ENCODE measurements at regions not wholly inside any gene's neighbourhood (a gene's known extent, or its start where the extent isn't known, plus 50 kb on each side); places are given as distances from the start of the nearest gene placed in this dataset.

DNA sequence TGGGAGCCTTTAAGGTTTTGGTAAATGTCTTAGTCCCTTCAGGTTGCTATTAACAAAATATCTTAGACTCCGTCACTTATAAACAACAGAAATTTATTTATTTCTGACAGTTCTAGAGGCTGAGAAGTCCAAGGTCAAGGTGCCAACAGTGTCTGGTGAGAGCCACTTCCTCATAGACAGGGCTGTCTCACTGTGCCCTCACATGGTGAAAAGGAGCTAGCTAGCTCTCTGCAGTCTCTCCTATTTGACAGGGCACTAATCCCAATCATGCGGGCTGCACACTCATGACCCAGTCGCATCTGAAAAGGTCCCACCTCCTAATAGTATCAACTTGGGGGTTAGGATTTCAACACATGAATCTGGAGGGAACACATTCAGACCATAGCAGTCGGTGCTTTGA lies 63.4 kb upstream of the KLF3 start:
- DNase-seq (ENCODE audit: low read depth in 2 of 2): no peak
- TF ChIP-seq, protein P1, sequence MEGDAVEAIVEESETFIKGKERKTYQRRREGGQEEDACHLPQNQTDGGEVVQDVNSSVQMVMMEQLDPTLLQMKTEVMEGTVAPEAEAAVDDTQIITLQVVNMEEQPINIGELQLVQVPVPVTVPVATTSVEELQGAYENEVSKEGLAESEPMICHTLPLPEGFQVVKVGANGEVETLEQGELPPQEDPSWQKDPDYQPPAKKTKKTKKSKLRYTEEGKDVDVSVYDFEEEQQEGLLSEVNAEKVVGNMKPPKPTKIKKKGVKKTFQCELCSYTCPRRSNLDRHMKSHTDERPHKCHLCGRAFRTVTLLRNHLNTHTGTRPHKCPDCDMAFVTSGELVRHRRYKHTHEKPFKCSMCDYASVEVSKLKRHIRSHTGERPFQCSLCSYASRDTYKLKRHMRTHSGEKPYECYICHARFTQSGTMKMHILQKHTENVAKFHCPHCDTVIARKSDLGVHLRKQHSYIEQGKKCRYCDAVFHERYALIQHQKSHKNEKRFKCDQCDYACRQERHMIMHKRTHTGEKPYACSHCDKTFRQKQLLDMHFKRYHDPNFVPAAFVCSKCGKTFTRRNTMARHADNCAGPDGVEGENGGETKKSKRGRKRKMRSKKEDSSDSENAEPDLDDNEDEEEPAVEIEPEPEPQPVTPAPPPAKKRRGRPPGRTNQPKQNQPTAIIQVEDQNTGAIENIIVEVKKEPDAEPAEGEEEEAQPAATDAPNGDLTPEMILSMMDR (IDR thresholded peaks at IDR 0.05; ENCODE audit: low read depth, low read length): no peak
- H3K4me3 ChIP-seq (replicated peaks in 1 of 2; ENCODE audit: low read depth in 2 of 2, low read length in 2 of 2): no peak overlapping the region

DNA sequence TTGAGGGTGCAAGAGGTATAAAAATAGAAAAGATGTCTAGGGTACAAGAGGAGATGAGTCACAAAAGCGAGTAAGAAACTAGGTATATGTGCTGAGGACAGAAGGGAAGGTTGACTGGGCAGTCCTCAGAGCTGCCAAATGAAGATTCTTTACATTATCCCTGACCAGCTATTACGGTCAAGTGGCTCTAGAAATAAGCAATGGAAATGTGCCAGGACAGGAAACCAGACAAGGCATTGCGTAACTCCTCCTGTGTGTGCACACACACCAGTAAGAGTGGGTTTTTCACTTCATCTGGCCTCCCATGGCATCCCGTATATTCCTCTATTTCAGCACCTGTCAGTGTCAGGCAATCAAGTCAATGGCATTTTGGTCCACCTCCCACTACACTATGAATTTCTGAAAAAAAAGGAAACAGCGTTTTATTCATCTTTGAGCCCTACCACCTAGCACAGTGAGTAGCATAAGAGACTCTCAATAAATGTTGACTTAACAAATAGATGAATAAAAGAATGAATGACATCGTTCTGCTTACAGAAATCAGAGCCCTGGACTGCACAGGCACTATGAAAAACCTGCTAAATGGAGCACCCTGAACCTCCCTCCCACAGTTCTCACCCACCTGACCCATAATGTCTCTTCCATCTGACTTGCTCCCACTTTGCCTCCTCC lies 62.6 kb upstream of the KLF3 start:
- H3K4me3 ChIP-seq (replicated peaks in 1 of 2; ENCODE audit: low read depth in 2 of 2, low read length in 2 of 2): no peak overlapping the region
- TF ChIP-seq, protein P1 (IDR thresholded peaks at IDR 0.05; ENCODE audit: low read depth, low read length): no peak
- peak; percentile 72 to 76 for DNase-seq (ENCODE audit: low read depth in 2 of 2)

DNA sequence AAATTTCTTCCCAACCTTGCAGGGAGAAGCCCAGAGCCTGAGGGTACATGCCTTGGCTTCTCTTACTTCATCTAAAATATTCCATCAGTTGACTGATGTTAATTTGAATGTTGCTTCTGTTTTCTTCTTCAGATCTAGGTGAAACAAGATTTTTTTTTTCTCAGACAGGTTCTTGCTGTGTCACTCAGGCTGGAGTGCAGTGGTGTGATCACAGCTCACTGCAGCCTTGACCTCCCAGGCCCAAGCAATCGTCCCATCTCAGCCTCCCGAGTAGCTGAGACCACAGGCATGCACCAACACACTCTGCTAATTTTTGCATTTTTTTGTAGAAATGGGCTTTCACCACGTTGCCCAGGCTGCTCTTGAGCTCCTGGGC lies 62.1 kb upstream of the KLF3 start:
- H3K4me3 ChIP-seq (replicated peaks in 1 of 2; ENCODE audit: low read depth in 2 of 2, low read length in 2 of 2): no peak overlapping the region
- TF ChIP-seq, protein P1 (IDR thresholded peaks at IDR 0.05; ENCODE audit: low read depth, low read length): no peak
- DNase-seq (ENCODE audit: low read depth in 2 of 2): no peak

DNA sequence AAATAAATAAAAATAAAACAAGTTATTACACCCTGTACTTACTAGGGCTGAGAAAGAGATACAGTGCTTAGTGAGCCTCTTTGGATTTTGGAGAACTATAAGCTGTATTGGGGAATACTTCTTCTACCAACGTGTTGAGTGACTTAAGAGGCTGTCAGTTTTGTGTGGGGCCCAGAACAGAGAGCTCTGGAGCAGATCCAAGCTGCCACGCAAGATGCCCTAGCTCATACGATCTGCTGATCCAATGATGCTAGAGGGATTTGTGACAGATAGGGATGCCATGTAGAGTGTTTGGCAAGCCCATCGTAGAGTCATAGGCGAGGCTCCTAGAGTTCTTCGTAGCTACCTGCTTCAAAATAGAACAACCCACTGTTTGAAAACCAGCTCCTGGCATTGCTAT lies 60.3 kb upstream of the KLF3 start:
- TF ChIP-seq, protein P1 (IDR thresholded peaks at IDR 0.05; ENCODE audit: low read depth, low read length): no peak
- DNase-seq (ENCODE audit: low read depth in 2 of 2): no peak
- H3K4me3 ChIP-seq (replicated peaks in 1 of 2; ENCODE audit: low read depth in 2 of 2, low read length in 2 of 2): no peak overlapping the region

DNA sequence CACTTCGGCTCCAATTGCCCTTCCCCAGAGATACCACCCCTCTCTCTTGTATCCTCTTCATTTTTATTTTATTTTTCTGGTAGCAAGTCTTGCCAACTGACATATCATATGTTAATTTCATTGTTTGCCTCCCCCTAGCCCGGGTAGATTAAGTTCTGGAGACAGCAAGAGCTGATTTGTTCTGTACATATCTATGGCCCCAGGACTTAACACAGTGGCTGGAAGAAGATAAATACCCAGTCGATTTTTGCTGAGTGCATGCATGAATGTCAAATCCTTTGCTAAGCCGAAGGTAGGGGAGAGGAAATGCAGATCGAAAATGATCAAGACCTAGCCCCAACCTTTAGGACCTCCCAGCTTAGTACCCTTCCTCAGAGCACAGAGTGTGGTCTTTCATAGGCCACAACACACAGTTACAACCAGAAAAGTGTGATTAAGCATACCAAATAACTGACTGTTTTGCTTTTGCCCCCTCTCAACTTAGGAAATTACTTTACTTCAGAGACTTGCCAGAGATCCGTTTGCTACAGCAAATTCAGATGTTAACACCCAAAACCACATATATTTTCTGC lies 58.7 kb upstream of the KLF3 start:
- TF ChIP-seq, protein P1 (IDR thresholded peaks at IDR 0.05; ENCODE audit: low read depth, low read length): no peak
- H3K4me3 ChIP-seq (replicated peaks in 1 of 2; ENCODE audit: low read depth in 2 of 2, low read length in 2 of 2): no peak overlapping the region
- DNase-seq (ENCODE audit: low read depth in 2 of 2): no peak

DNA sequence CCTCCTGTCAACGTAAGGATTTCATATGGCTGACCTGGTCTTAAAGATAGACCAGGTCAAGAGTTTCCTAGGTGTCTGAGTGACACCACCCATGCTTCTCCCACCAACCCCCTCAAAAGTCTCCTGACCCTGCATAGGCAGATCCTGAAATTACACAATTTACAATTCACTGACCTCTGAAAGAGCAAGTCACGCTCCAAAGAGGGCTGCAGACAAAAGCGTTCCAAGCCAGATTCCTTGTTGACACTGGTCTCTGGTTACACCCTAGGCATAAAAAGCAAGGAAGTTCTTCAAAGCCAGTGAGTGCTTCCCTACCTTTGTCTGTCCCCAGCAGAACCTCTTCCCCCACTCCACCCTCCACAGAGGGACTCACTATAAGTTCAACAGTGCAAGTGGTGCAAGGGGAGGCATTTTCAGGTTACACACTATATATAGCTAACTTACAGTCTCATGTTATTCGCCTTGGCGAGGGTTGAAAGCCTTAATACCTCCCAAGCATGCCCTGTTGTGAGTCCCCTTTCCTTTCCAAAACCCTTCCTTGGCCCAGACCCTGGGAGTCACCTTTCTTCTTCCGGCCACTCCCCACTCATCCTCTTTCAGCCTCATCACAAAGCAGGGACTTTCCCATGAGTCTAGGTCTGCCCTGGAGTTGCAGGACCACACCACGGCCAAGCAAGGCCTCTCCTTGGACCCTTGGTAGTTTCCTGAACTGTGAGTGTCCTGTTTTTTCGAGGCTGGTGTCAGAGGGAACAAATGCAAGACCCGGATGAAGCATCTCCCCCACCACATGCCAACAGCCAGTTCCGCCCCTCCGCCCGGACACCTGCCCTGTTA lies 58.0 kb upstream of the KLF3 start:
- DNase-seq (ENCODE audit: low read depth in 2 of 2): no peak
- TF ChIP-seq, protein P1 (IDR thresholded peaks at IDR 0.05; ENCODE audit: low read depth, low read length): no peak
- no peak overlapping the region for H3K4me3 ChIP-seq (replicated peaks in 1 of 2; ENCODE audit: low read depth in 2 of 2, low read length in 2 of 2)

All from cardiac fibroblast (primary cell).